Stimulated activated effector memory CD8-positive, alpha-beta T cell treated with anti-CD3 and anti-CD28 coated beads, Interleukin-12 subunit alpha, Interleukin-12 subunit beta, amount 100 ng/mL, for 72 hours (primary cell): ENCODE measurements at regions not wholly inside any gene's neighbourhood (a gene's known extent, or its start where the extent isn't known, plus 50 kb on each side); places are given as distances from the start of the nearest gene placed in this dataset.
A peak's percentile ranks its signal among the peaks of the same experiment; 100 is the strongest.
"Not testable (repeated sequence)": the region's sequence is repeated elsewhere in the genome, so short reads cannot be mapped to it uniquely, and the experiment has no call there.

Experiments used
- ATAC-seq: fragments of 150-1000 bp; cut with Tn5 transposase; 2 replicates; pipeline ENCODE4 v1.10.0; 2021
- DNase-seq, 2 donors: peaks; one replicate each; pipeline ENCODE4 v3.0.0; 2021 to 2022; ENCODE audit warnings: low spot score in 2 of 2
- H3K27ac Mint-ChIP-seq: one replicate; pipeline ENCODE4 v1.8.0; 2022; ENCODE audit warnings: mild to moderate bottlenecking, mixed read lengths
- H3K36me3 Mint-ChIP-seq: one replicate; pipeline ENCODE4 v1.8.0; 2022; ENCODE audit warnings: mild to moderate bottlenecking, mixed read lengths
- H3K4me1 Mint-ChIP-seq: one replicate; pipeline ENCODE4 v1.8.0; 2022; ENCODE audit warnings: mixed read lengths
- H3K4me3 Mint-ChIP-seq: one replicate; pipeline ENCODE4 v1.8.0; 2022; ENCODE audit warnings: mild to moderate bottlenecking, mixed read lengths
- H3K9me3 Mint-ChIP-seq: one replicate; pipeline ENCODE4 v1.8.0; 2022; ENCODE audit warnings: mixed read lengths

- not testable (repeated sequence) for H3K4me1 Mint-ChIP-seq, H3K27ac Mint-ChIP-seq, H3K36me3 Mint-ChIP-seq, H3K9me3 Mint-ChIP-seq, ATAC-seq, DNase-seq, H3K4me3 Mint-ChIP-seq
Observed at GRCh38 chr7:29673635-29674034, 110.0 kb downstream of the PRR15 start.

GRCh38 chr7:29674626-29675025 is 111.0 kb downstream of the PRR15 start:
- DNase-seq, H3K36me3 Mint-ChIP-seq, H3K9me3 Mint-ChIP-seq, H3K4me1 Mint-ChIP-seq, ATAC-seq, H3K4me3 Mint-ChIP-seq, H3K27ac Mint-ChIP-seq: not testable (repeated sequence)

- H3K9me3 Mint-ChIP-seq, H3K36me3 Mint-ChIP-seq, H3K27ac Mint-ChIP-seq, H3K4me1 Mint-ChIP-seq, H3K4me3 Mint-ChIP-seq, ATAC-seq, DNase-seq: not testable (repeated sequence)
Observed at GRCh38 chr7:29677254-29677653, 113.6 kb downstream of the PRR15 start.

GRCh38 chr7:29679963-29680362 is 116.3 kb downstream of the PRR15 start:
- DNase-seq, H3K27ac Mint-ChIP-seq, H3K9me3 Mint-ChIP-seq, H3K36me3 Mint-ChIP-seq, H3K4me3 Mint-ChIP-seq, ATAC-seq, H3K4me1 Mint-ChIP-seq: not testable (repeated sequence)

- not testable (repeated sequence) for ATAC-seq, DNase-seq, H3K9me3 Mint-ChIP-seq, H3K27ac Mint-ChIP-seq, H3K4me1 Mint-ChIP-seq, H3K36me3 Mint-ChIP-seq, H3K4me3 Mint-ChIP-seq
Observed at GRCh38 chr7:29680601-29681000, 117.0 kb downstream of the PRR15 start.

GRCh38 chr7:29684151-29684786 is 120.6 kb downstream of the PRR15 start:
- peak; percentile 57 for ATAC-seq
- not testable (repeated sequence) for H3K36me3 Mint-ChIP-seq, H3K27ac Mint-ChIP-seq, DNase-seq, H3K9me3 Mint-ChIP-seq, H3K4me1 Mint-ChIP-seq
- peak overlapping the region; percentile 77 for H3K4me3 Mint-ChIP-seq

GRCh38 chr7:29684787-29685650 is 121.3 kb upstream of the WIPF3 start:
- peak; percentile 85 for ATAC-seq
- Mint-ChIP-seq H3K4me1 (no peaks in the 10 kb centered on the region), H3K4me3 (peak overlapping the region; percentile 77), H3K9me3 (no peaks in the 10 kb centered on the region), H3K27ac (no peak overlapping the region), H3K36me3 (no peaks in the 10 kb centered on the region)
- DNase-seq, result peak; percentile 6 to 67

- not testable (repeated sequence) for H3K9me3 Mint-ChIP-seq, DNase-seq, ATAC-seq, H3K36me3 Mint-ChIP-seq, H3K27ac Mint-ChIP-seq, H3K4me1 Mint-ChIP-seq
- H3K4me3 Mint-ChIP-seq, result peak overlapping the region; percentile 77
Observed at GRCh38 chr7:29685651-29686271, 120.5 kb upstream of the WIPF3 start.

GRCh38 chr7:29690510-29690909 is 115.8 kb upstream of the WIPF3 start:
- not testable (repeated sequence) for H3K4me3 Mint-ChIP-seq, ATAC-seq, DNase-seq, H3K27ac Mint-ChIP-seq, H3K36me3 Mint-ChIP-seq, H3K4me1 Mint-ChIP-seq, H3K9me3 Mint-ChIP-seq

GRCh38 chr7:29696402-29696801 is 109.9 kb upstream of the WIPF3 start:
- H3K27ac Mint-ChIP-seq, DNase-seq, H3K36me3 Mint-ChIP-seq, H3K9me3 Mint-ChIP-seq, ATAC-seq, H3K4me1 Mint-ChIP-seq, H3K4me3 Mint-ChIP-seq: not testable (repeated sequence)

- not testable (repeated sequence) for H3K4me1 Mint-ChIP-seq, H3K36me3 Mint-ChIP-seq, ATAC-seq, H3K9me3 Mint-ChIP-seq, H3K27ac Mint-ChIP-seq, H3K4me3 Mint-ChIP-seq, DNase-seq
Observed at GRCh38 chr7:29699723-29700122, 106.6 kb upstream of the WIPF3 start.

GRCh38 chr7:29701540-29701939 is 104.8 kb upstream of the WIPF3 start:
- not testable (repeated sequence) for H3K4me1 Mint-ChIP-seq, H3K9me3 Mint-ChIP-seq, ATAC-seq, H3K36me3 Mint-ChIP-seq, H3K4me3 Mint-ChIP-seq, DNase-seq, H3K27ac Mint-ChIP-seq

GRCh38 chr7:29703830-29704229 is 102.5 kb upstream of the WIPF3 start:
- not testable (repeated sequence) for H3K27ac Mint-ChIP-seq, ATAC-seq, H3K4me1 Mint-ChIP-seq, H3K36me3 Mint-ChIP-seq, H3K4me3 Mint-ChIP-seq, DNase-seq, H3K9me3 Mint-ChIP-seq

GRCh38 chr7:29709002-29709401 is 97.3 kb upstream of the WIPF3 start:
- not testable (repeated sequence) for ATAC-seq, DNase-seq, H3K9me3 Mint-ChIP-seq, H3K36me3 Mint-ChIP-seq, H3K4me3 Mint-ChIP-seq, H3K4me1 Mint-ChIP-seq, H3K27ac Mint-ChIP-seq

- not testable (repeated sequence) for DNase-seq, H3K27ac Mint-ChIP-seq, H3K9me3 Mint-ChIP-seq, H3K4me3 Mint-ChIP-seq, H3K4me1 Mint-ChIP-seq, ATAC-seq, H3K36me3 Mint-ChIP-seq
Observed at GRCh38 chr7:29723127-29723526, 83.2 kb upstream of the WIPF3 start.

GRCh38 chr7:29723599-29723998 is 82.7 kb upstream of the WIPF3 start:
- Mint-ChIP-seq H3K27ac (no peak overlapping the region), H3K36me3 (no peaks in the 10 kb centered on the region), H3K4me3 (no peak overlapping the region), H3K4me1 (no peaks in the 10 kb centered on the region), H3K9me3 (peaks cover 4% of the 10 kb centered on the region)
- ATAC-seq (no peak), DNase-seq (no peak)
